ENCODE measurements at regions not wholly inside any gene's neighbourhood (a gene's known extent, or its start where the extent isn't known, plus 50 kb on each side); places are given as distances from the start of the nearest gene placed in this dataset.

- TF ChIP-seq POLR2AphosphoS5 (IDR thresholded peaks at IDR 0.05; ENCODE audit: insufficient read depth in 1 of 2, low read depth in 1 of 2) = no peak
- TF ChIP-seq CTCF (IDR thresholded peaks at IDR 0.05) = no peak
These were observed 1371.8 kb upstream of the PRMT6 start for GRCh38 chr1:105684714-105685113.
